Fibroblast of lung (primary cell): ENCODE measurements at regions not wholly inside any gene's neighbourhood (a gene's known extent, or its start where the extent isn't known, plus 50 kb on each side); places are given as distances from the start of the nearest gene placed in this dataset.
"Not testable (repeated sequence)": the region's sequence is repeated elsewhere in the genome, so short reads cannot be mapped to it uniquely, and the experiment has no call there.

ENCODE experiments used
- DNase-seq, 2 donors: peaks; one replicate each; pipeline versions ENCODE4 v3.0.0 to v3.0.0-alpha.2; 2010; ENCODE audit warnings: low read depth in 2 of 2
- H2AFZ ChIP-seq: 2 replicates; pipeline ENCODE4 v1.5.1; 2012; ENCODE audit warnings: low read length, control low read depth, inconsistent platforms
- H3K27ac ChIP-seq: 2 replicates; pipeline ENCODE4 v1.5.1; 2011; ENCODE audit warnings: low read length, control low read depth; ENCODE audit not compliant: insufficient read depth
- H3K27me3 ChIP-seq: 2 replicates; pipeline ENCODE4 v1.5.1; 2011; ENCODE audit warnings: mild to moderate bottlenecking, low read length; ENCODE audit not compliant: control insufficient read depth, insufficient read depth
- H3K36me3 ChIP-seq: 2 replicates; pipeline ENCODE4 v1.5.1; 2011; ENCODE audit warnings: low read length; ENCODE audit not compliant: control insufficient read depth, insufficient read depth
- H3K4me1 ChIP-seq: 2 replicates; pipeline ENCODE4 v1.5.1; 2011; ENCODE audit warnings: low read length; ENCODE audit not compliant: control insufficient read depth, insufficient read depth; ENCODE audit errors: extremely low read depth
- H3K4me2 ChIP-seq: 2 replicates; pipeline ENCODE4 v1.5.1; 2011; ENCODE audit warnings: low read length, control low read depth; ENCODE audit not compliant: insufficient read depth; ENCODE audit errors: extremely low read depth
- H3K4me3 ChIP-seq, 4 experiments: fragments of 200-600 bp in 1 of 4; sonication (generic) in 1 of 4; replicated peaks in 1 of 4; 2 replicates each; pipeline ENCODE4 v1.5.1; 2011 to 2016; ENCODE audit warnings: low read length in 4 of 4, low read depth in 3 of 4, mild to moderate bottlenecking in 3 of 4, control low read depth in 2 of 4, inconsistent platforms in 1 of 4, mixed read lengths in 1 of 4; ENCODE audit not compliant: insufficient read depth in 1 of 4; ENCODE audit errors: control extremely low read depth in 1 of 4
- H3K79me2 ChIP-seq: 2 replicates; pipeline ENCODE4 v1.5.1; 2012; ENCODE audit warnings: mild to moderate bottlenecking, low read length, inconsistent platforms; ENCODE audit not compliant: control insufficient read depth, insufficient read depth
- H3K9ac ChIP-seq: 2 replicates; pipeline ENCODE4 v1.5.1; 2011; ENCODE audit warnings: mild to moderate bottlenecking, low read length, control low read depth; ENCODE audit not compliant: insufficient read depth
- H3K9me3 ChIP-seq: 2 replicates; pipeline ENCODE4 v1.5.1; 2012; ENCODE audit warnings: low read depth, low read length; ENCODE audit not compliant: control insufficient read depth, insufficient read depth
- H4K20me1 ChIP-seq: 2 replicates; pipeline ENCODE4 v1.5.1; 2011; ENCODE audit warnings: low read length; ENCODE audit not compliant: control insufficient read depth, insufficient read depth; ENCODE audit errors: extremely low read depth
- EZH2 ChIP-seq: IDR thresholded peaks from 2 replicates; pipeline ENCODE4 v1.5.1; 2012; ENCODE audit warnings: low read length, control low read depth, mild to moderate bottlenecking; ENCODE audit errors: missing control alignments
- TF ChIP-seq, protein P1 (sequence below), 2 donors: IDR thresholded peaks in 1 of 2; conservative IDR thresholded peaks in 1 of 2; 1 replicate in 1 of 2; 2 replicates in 1 of 2; pipeline ENCODE4 v1.5.1; 2011 to 2012; ENCODE audit warnings: low read length in 2 of 2, control low read depth in 1 of 2, inconsistent platforms in 1 of 2, low read depth in 1 of 2, mild to moderate bottlenecking in 1 of 2

DNA sequence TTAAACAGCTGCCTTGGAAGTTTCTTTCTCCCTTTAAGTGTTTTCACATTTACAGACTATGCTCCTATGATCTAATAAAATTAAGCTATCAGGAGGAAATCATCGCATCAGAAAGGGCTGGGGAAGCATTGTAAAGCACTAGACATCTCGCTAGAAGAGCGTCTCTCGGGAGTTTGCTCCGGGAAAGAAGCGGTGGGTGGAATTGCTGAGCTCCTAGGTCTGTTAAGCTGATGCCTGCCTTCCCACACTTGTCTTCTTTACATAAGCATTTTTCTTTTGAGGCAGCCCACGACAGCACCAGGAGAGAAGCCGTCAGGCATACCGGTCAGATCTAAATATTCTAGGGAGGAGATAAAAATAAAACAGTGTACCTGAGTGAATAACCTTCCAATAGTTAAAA is 541.7 kb upstream of the TUSC1 start:
- Histone ChIP-seq H3K4me1 (no peaks in the 10 kb centered on the region), H3K9ac (no peak overlapping the region), H4K20me1 (no peaks in the 10 kb centered on the region), H2AFZ (no peak overlapping the region), H3K4me3 (no peak overlapping the region), H3K4me2 (no peak overlapping the region), H3K27ac (no peak overlapping the region), H3K27me3 (no peaks in the 10 kb centered on the region), H3K79me2 (no peaks in the 10 kb centered on the region), H3K36me3 (no peaks in the 10 kb centered on the region), H3K9me3 (no peaks in the 10 kb centered on the region)
- no peak for TF ChIP-seq EZH2
- TF ChIP-seq, protein P1, sequence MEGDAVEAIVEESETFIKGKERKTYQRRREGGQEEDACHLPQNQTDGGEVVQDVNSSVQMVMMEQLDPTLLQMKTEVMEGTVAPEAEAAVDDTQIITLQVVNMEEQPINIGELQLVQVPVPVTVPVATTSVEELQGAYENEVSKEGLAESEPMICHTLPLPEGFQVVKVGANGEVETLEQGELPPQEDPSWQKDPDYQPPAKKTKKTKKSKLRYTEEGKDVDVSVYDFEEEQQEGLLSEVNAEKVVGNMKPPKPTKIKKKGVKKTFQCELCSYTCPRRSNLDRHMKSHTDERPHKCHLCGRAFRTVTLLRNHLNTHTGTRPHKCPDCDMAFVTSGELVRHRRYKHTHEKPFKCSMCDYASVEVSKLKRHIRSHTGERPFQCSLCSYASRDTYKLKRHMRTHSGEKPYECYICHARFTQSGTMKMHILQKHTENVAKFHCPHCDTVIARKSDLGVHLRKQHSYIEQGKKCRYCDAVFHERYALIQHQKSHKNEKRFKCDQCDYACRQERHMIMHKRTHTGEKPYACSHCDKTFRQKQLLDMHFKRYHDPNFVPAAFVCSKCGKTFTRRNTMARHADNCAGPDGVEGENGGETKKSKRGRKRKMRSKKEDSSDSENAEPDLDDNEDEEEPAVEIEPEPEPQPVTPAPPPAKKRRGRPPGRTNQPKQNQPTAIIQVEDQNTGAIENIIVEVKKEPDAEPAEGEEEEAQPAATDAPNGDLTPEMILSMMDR (conservative IDR thresholded peaks at IDR 0.05 in 1 of 2, IDR thresholded peaks at IDR 0.05 in 1 of 2; ENCODE audit: low read depth in 1 of 2, low read length in 2 of 2) = no peak
- DNase-seq = no peak

DNA sequence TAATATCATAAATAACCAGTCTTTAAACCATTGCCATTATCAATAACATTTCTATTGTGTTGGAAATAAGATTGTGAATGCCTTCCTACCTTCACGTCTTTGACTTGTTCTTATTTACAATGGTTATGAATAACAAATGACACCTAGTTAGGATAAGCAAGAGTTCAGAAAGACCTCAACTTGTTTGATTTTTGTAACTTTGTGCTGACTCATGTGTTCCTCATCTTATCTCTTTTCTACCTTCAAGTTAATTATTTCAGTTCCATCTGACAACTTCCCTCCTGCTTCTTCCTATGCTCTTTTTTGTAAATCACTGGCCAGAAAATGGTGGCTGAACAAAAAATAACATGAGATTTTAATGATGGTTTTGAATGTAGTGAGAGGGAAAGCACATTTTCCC is 538.5 kb upstream of the TUSC1 start:
- Histone ChIP-seq H2AFZ (no peak overlapping the region), H3K4me2 (no peak overlapping the region)

DNA sequence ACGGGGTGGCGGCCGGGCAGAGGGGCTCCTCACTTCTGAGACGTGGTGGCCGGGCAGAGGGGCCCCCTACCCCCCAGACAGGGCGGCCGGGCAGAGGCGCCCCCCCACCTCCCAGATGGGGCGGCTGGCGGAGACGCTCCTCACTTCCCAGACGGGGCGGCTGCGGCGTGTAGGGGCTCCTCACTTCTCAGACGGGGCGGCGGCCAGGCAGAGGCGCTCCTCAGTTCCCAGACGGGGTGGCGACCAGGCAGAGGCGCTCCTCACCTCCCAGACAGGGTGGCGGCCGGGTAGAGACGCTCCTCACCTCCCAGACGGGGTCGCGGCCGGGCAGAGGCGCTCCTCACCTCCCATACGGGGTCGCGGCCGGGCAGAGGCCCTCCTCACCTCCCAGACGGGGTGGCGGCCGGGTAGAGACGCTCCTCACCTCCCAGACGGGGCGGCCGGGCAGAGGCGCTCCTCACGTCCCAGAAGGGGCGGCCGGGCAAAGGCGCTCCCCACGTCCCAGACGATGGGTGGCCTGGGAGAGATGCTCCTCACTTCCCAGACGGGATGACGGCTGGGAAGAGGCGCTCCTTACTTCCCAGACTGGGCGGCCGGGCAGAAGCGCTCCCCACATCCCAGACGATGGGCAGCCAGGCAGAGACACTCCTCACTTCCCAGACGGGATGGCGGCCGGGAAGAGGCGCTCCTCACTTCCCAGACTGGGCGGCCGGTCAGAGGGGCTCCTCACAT is 536.6 kb upstream of the TUSC1 start:
- not testable (repeated sequence) for H3K27me3 ChIP-seq, H2AFZ ChIP-seq, H3K9ac ChIP-seq, H3K4me3 ChIP-seq, H3K36me3 ChIP-seq, H3K79me2 ChIP-seq, H3K4me1 ChIP-seq, DNase-seq, H3K9me3 ChIP-seq, H3K4me2 ChIP-seq, H4K20me1 ChIP-seq, H3K27ac ChIP-seq

More for the DNA sequence above, 538.5 kb upstream of the TUSC1 start:
- H4K20me1 ChIP-seq = no peaks in the 10 kb centered on the region
- H3K27me3 ChIP-seq = no peaks in the 10 kb centered on the region
- no peak overlapping the region for H3K9ac ChIP-seq
- no peaks in the 10 kb centered on the region for H3K4me1 ChIP-seq
- no peak overlapping the region for H3K27ac ChIP-seq
- no peak overlapping the region for H3K4me3 ChIP-seq
- no peaks in the 10 kb centered on the region for H3K9me3 ChIP-seq
- DNase-seq = no peak
- no peaks in the 10 kb centered on the region for H3K36me3 ChIP-seq
- H3K79me2 ChIP-seq = no peaks in the 10 kb centered on the region
- TF ChIP-seq, protein P1 (conservative IDR thresholded peaks at IDR 0.05 in 1 of 2, IDR thresholded peaks at IDR 0.05 in 1 of 2; ENCODE audit: low read depth in 1 of 2, low read length in 2 of 2) = no peak
- no peak for TF ChIP-seq EZH2
